ENCODE measurements at regions not wholly inside any gene's neighbourhood (a gene's known extent, or its start where the extent isn't known, plus 50 kb on each side); places are given as distances from the start of the nearest gene placed in this dataset.
A peak's percentile ranks its signal among the peaks of the same experiment; 100 is the strongest.

DNA sequence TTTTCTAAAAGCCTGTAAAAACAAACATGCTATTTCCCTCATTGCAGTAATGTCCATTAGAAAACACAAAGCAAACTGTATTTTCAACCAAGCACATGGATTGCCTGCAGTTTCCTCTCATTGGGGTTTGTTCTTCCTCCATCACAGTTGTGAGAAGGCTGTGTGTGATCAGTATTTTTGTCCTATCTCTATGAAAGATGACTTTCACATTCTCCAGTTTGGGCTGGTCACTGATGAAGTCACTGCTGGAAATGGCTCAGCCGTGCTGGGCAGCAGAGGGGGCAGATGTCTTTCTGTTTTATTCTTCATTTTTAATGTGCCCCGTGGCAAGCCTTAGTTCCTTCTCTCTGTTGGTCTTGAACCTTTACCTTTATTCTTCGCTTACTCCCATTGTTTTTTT is 288.9 kb upstream of the MPDZ start (continued):
- TF ChIP-seq, protein P1, sequence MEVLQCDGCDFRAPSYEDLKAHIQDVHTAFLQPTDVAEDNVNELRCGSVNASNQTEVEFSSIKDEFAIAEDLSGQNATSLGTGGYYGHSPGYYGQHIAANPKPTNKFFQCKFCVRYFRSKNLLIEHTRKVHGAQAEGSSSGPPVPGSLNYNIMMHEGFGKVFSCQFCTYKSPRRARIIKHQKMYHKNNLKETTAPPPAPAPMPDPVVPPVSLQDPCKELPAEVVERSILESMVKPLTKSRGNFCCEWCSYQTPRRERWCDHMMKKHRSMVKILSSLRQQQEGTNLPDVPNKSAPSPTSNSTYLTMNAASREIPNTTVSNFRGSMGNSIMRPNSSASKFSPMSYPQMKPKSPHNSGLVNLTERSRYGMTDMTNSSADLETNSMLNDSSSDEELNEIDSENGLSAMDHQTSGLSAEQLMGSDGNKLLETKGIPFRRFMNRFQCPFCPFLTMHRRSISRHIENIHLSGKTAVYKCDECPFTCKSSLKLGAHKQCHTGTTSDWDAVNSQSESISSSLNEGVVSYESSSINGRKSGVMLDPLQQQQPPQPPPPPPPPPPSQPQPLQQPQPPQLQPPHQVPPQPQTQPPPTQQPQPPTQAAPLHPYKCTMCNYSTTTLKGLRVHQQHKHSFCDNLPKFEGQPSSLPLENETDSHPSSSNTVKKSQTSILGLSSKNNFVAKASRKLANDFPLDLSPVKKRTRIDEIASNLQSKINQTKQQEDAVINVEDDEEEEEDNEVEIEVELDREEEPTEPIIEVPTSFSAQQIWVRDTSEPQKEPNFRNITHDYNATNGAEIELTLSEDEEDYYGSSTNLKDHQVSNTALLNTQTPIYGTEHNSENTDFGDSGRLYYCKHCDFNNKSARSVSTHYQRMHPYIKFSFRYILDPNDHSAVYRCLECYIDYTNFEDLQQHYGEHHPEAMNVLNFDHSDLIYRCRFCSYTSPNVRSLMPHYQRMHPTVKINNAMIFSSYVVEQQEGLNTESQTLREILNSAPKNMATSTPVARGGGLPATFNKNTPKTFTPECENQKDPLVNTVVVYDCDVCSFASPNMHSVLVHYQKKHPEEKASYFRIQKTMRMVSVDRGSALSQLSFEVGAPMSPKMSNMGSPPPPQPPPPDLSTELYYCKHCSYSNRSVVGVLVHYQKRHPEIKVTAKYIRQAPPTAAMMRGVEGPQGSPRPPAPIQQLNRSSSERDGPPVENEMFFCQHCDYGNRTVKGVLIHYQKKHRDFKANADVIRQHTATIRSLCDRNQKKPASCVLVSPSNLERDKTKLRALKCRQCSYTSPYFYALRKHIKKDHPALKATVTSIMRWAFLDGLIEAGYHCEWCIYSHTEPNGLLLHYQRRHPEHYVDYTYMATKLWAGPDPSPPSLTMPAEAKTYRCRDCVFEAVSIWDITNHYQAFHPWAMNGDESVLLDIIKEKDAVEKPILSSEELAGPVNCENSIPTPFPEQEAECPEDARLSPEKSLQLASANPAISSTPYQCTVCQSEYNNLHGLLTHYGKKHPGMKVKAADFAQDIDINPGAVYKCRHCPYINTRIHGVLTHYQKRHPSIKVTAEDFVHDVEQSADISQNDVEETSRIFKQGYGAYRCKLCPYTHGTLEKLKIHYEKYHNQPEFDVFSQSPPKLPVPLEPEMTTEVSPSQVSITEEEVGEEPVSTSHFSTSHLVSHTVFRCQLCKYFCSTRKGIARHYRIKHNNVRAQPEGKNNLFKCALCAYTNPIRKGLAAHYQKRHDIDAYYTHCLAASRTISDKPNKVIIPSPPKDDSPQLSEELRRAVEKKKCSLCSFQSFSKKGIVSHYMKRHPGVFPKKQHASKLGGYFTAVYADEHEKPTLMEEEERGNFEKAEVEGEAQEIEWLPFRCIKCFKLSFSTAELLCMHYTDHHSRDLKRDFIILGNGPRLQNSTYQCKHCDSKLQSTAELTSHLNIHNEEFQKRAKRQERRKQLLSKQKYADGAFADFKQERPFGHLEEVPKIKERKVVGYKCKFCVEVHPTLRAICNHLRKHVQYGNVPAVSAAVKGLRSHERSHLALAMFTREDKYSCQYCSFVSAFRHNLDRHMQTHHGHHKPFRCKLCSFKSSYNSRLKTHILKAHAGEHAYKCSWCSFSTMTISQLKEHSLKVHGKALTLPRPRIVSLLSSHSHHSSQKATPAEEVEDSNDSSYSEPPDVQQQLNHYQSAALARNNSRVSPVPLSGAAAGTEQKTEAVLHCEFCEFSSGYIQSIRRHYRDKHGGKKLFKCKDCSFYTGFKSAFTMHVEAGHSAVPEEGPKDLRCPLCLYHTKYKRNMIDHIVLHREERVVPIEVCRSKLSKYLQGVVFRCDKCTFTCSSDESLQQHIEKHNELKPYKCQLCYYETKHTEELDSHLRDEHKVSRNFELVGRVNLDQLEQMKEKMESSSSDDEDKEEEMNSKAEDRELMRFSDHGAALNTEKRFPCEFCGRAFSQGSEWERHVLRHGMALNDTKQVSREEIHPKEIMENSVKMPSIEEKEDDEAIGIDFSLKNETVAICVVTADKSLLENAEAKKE (CRISPR knock-in tag; IDR thresholded peaks at IDR 0.05): no peak
- TF ChIP-seq JUNB (IDR thresholded peaks at IDR 0.05; ENCODE audit: unreplicated experiment): no peak

DNA sequence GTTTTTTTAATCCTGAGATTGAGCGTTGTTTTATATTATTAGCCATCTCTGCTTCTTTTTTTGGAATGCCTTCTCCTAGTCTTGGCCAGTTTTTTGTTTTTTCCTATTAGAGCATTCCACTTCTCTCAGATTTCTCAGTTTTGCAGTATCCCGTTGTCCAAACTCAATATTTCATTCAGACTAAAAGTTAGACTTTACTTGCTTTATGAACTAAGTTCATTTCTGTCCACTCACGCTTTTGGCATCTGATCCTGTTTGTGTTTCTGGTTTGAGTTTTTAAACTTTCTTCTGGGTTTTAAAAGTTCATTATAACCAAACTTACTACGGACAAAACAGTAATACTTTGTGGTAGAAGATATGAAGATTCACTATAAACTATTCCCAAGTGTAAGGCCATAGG is 288.3 kb upstream of the MPDZ start:
- Histone ChIP-seq H3K4me2 (no peak overlapping the region), H3F3A (replicated peaks; ENCODE audit: low read depth) (no peaks in the 10 kb centered on the region), H3K4me1 (ENCODE audit: insufficient read depth) (peaks cover 5% of the 10 kb centered on the region; the same call in 1 of the 2 replicates), H3K9me2 (ENCODE audit: insufficient read depth) (no peaks in the 10 kb centered on the region), H3K4me3 (no peak overlapping the region), H3K27me3 (ENCODE audit: insufficient read depth) (no peaks in the 10 kb centered on the region), H3K79me2 (replicated peaks; ENCODE audit: insufficient read depth) (no peaks in the 10 kb centered on the region), H4K20me1 (replicated peaks; ENCODE audit: insufficient read depth) (no peaks in the 10 kb centered on the region), H2AFZ (peak overlapping the region; percentile 99; the same call in 1 of the 2 replicates), H3K27ac (ENCODE audit: low read depth) (no peak overlapping the region), H3K36me3 (ENCODE audit: insufficient read depth) (no peaks in the 10 kb centered on the region)
- ATAC-seq (no peak), DNase-seq (ENCODE audit: low spot score) (no peak)
- Mint-ChIP-seq H3K4me3 (no peak overlapping the region), H3K36me3 (ENCODE audit: low read depth) (no peaks in the 10 kb centered on the region), H3K9me3 (no peaks in the 10 kb centered on the region), H3K27me3 (ENCODE audit: insufficient read depth, low read depth, poor library complexity) (peaks cover 6% of the 10 kb centered on the region), H3K27ac (no peak overlapping the region), H3K4me1 (peaks cover 11% of the 10 kb centered on the region)
- no peak for TF ChIP-seq ZNF114 (CRISPR knock-in tag; IDR thresholded peaks at IDR 0.05)
- TF ChIP-seq, protein P1 (CRISPR knock-in tag; IDR thresholded peaks at IDR 0.05): no peak
- no peak for TF ChIP-seq EZH2phosphoT487 (IDR thresholded peaks at IDR 0.05; ENCODE audit: unreplicated experiment)
- no peak for TF ChIP-seq ZNF331 (CRISPR knock-in tag; IDR thresholded peaks at IDR 0.05; ENCODE audit: low read depth)
- no peak for TF ChIP-seq CREB1 (CRISPR knock-in tag; IDR thresholded peaks at IDR 0.05; ENCODE audit: low read depth)
- TF ChIP-seq POLR2AphosphoS5 (IDR thresholded peaks at IDR 0.05; ENCODE audit: low read depth): no peak
- TF ChIP-seq JUNB (IDR thresholded peaks at IDR 0.05; ENCODE audit: unreplicated experiment): no peak

All from GM23338 (cell line).